CD14-positive monocyte (primary cell): ENCODE measurements at regions not wholly inside any gene's neighbourhood (a gene's known extent, or its start where the extent isn't known, plus 50 kb on each side); places are given as distances from the start of the nearest gene placed in this dataset.

Source experiments
- DNase-seq, 3 donors: peaks; one replicate each; pipeline ENCODE4 v3.0.0-alpha.2; 2011 to 2022
- H2AFZ ChIP-seq: 2 replicates; pipeline ENCODE4 v1.6.0; 2012; ENCODE audit warnings: mild to moderate bottlenecking, low read depth, low read length, inconsistent platforms; ENCODE audit not compliant: insufficient read depth, poor library complexity, severe bottlenecking
- H3K27ac ChIP-seq, 2 donors: 1 replicate in 1 of 2; 2 replicates in 1 of 2; pipeline ENCODE4 v1.5.1; 2012 to 2013; ENCODE audit warnings: low read length in 2 of 2, control low read depth in 1 of 2, inconsistent platforms in 1 of 2, low read depth in 1 of 2, mild to moderate bottlenecking in 1 of 2
- H3K27me3 ChIP-seq, 2 donors: one replicate each; pipeline versions ENCODE4 v1.6.0 to v1.6.1; 2011 to 2013; ENCODE audit warnings: low read length in 2 of 2; ENCODE audit not compliant: control insufficient read depth in 2 of 2, insufficient read depth in 2 of 2
- H3K36me3 ChIP-seq, 2 donors: replicated peaks in 1 of 2; 1 replicate in 1 of 2; 2 replicates in 1 of 2; pipeline versions ENCODE4 v1.5.1 to v1.6.1; 2012 to 2013; ENCODE audit warnings: low read length in 2 of 2, control low read depth in 1 of 2, inconsistent platforms in 1 of 2, mild to moderate bottlenecking in 1 of 2; ENCODE audit not compliant: insufficient read depth in 2 of 2, control insufficient read depth in 1 of 2
- H3K4me1 ChIP-seq, 2 donors: 1 replicate in 1 of 2; 2 replicates in 1 of 2; pipeline versions ENCODE4 v1.5.1 to v1.6.1; 2012 to 2013; ENCODE audit warnings: low read length in 2 of 2, control low read depth in 1 of 2, inconsistent platforms in 1 of 2, mild to moderate bottlenecking in 1 of 2, moderate library complexity in 1 of 2; ENCODE audit not compliant: insufficient read depth in 2 of 2, control insufficient read depth in 1 of 2
- H3K4me2 ChIP-seq: replicated peaks from 2 replicates; pipeline ENCODE3; 2012; ENCODE audit warnings: low read length, moderate library complexity, mild to moderate bottlenecking; ENCODE audit not compliant: poor library complexity, severe bottlenecking; ENCODE audit errors: extremely low read depth
- H3K4me3 ChIP-seq, 3 experiments: fragments of 200-600 bp in 1 of 3; sonication (generic) in 1 of 3; replicated peaks in 1 of 3; 1 replicate in 2 of 3; 2 replicates in 1 of 3; pipeline ENCODE4 v1.5.1; 2011 to 2013; ENCODE audit warnings: low read length in 3 of 3, mild to moderate bottlenecking in 3 of 3, control low read depth in 2 of 3, low read depth in 2 of 3, inconsistent platforms in 1 of 3, moderate library complexity in 1 of 3
- H3K79me2 ChIP-seq: 2 replicates; pipeline ENCODE4 v1.6.0; 2012; ENCODE audit warnings: mild to moderate bottlenecking, control low read depth, inconsistent platforms, low read length, moderate library complexity; ENCODE audit not compliant: insufficient read depth
- H3K9ac ChIP-seq: 2 replicates; pipeline ENCODE4 v1.6.0; 2017; ENCODE audit warnings: low read length, mild to moderate bottlenecking; ENCODE audit not compliant: insufficient read depth, poor library complexity, severe bottlenecking
- H3K9me3 ChIP-seq, 2 donors: replicated peaks in 1 of 2; 1 replicate in 1 of 2; 2 replicates in 1 of 2; pipeline versions ENCODE4 v1.5.1 to v1.6.1; 2012 to 2013; ENCODE audit warnings: low read length in 2 of 2, control low read depth in 1 of 2; ENCODE audit not compliant: control insufficient read depth in 1 of 2, insufficient read depth in 1 of 2
- H4K20me1 ChIP-seq: 2 replicates; pipeline ENCODE4 v1.6.0; 2012; ENCODE audit warnings: mild to moderate bottlenecking, low read length, control low read depth, moderate library complexity; ENCODE audit not compliant: insufficient read depth
- H3K27ac Mint-ChIP-seq, 7 donors: one replicate each; pipeline ENCODE4 v1.8.0; 2020; ENCODE audit warnings: mild to moderate bottlenecking in 7 of 7, mixed read lengths in 7 of 7, moderate library complexity in 6 of 7, inconsistent platforms in 2 of 7
- H3K27me3 Mint-ChIP-seq, 3 donors: one replicate each; pipeline ENCODE4 v1.8.0; 2021 to 2022; ENCODE audit warnings: low read depth in 3 of 3, mild to moderate bottlenecking in 3 of 3, mixed read lengths in 3 of 3, moderate library complexity in 3 of 3, inconsistent platforms in 1 of 3
- H3K36me3 Mint-ChIP-seq, 2 donors: one replicate each; pipeline ENCODE4 v1.8.0; 2020; ENCODE audit warnings: mixed read lengths in 2 of 2, inconsistent platforms in 1 of 2, mild to moderate bottlenecking in 1 of 2
- H3K4me1 Mint-ChIP-seq: one replicate; pipeline ENCODE4 v1.8.0; 2020; ENCODE audit warnings: mild to moderate bottlenecking, mixed read lengths
- H3K4me3 Mint-ChIP-seq, 2 donors: one replicate each; pipeline ENCODE4 v1.8.0; 2020; ENCODE audit warnings: mild to moderate bottlenecking in 2 of 2, mixed read lengths in 2 of 2, moderate library complexity in 1 of 2
- H3K9me3 Mint-ChIP-seq, 7 donors: one replicate each; pipeline ENCODE4 v1.8.0; 2020 to 2022; ENCODE audit warnings: mixed read lengths in 7 of 7, mild to moderate bottlenecking in 6 of 7, moderate library complexity in 6 of 7, inconsistent platforms in 2 of 7
- CTCF ChIP-seq: fragments of 200-600 bp; IDR thresholded peaks from one replicate; pipeline ENCODE4 v1.8.0; 2022; ENCODE audit warnings: antibody characterized with exemption, mild to moderate bottlenecking
- WGBS: methylation state at CpG from one replicate; pipeline ENCODE4 v1.1.5; 2013; ENCODE audit warnings: missing lambda C conversion rate; ENCODE audit not compliant: insufficient coverage; 5-methylcytosine and 5-hydroxymethylcytosine counted together
- intact Hi-C, 2 donors: fragments of 100-400 bp; cut with micrococcal nuclease; formaldehyde crosslinking; loops; one replicate each; pipeline versions ENCODE4 v1.15.0 to v1.15.1; 2023

DNA sequence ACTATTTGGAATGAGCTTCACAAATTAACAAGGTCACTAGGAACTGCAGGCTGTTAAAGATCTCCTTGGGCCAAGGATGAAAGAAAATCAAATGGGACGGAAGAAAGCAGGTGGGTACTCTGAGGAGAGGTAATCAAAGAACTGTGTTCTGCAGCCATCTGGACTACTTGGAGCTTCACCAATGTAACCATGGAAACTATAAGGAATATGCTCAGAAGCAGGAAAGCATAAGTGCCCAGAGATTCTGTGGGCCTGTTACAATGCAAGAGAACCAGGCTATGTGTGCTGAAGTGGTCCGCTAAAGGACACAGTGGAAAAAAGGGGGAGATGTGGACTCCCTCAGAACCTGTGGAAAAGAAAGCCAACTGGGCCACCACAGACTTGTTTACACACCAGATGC, 238.5 kb downstream of the PTGER3 start:
- no peaks in the 10 kb centered on the region for H3K27me3 ChIP-seq
- H2AFZ ChIP-seq: no peak overlapping the region
- 100% methylated on average over 1 of the region's 2 CpGs for WGBS
- Mint-ChIP-seq H3K27me3 (no peaks in the 10 kb centered on the region), H3K36me3 (no peaks in the 10 kb centered on the region), H3K27ac (no peak overlapping the region), H3K4me1 (peaks cover 4% of the 10 kb centered on the region), H3K9me3 (peaks cover 0 to 10% (median 4%) of the 10 kb centered on the region in 7 donors), H3K4me3 (no peak overlapping the region)
- no peak overlapping the region for H3K9ac ChIP-seq
- H3K36me3 ChIP-seq: no peaks in the 10 kb centered on the region
- no peak overlapping the region for H3K27ac ChIP-seq
- H3K4me3 ChIP-seq: no peak overlapping the region
- no peak for TF ChIP-seq CTCF
- H3K79me2 ChIP-seq: no peaks in the 10 kb centered on the region
- DNase-seq: no peak
- H3K9me3 ChIP-seq: no peaks in the 10 kb centered on the region
- H3K4me1 ChIP-seq: no peaks in the 10 kb centered on the region
- intact Hi-C loops: no loop called here
- H4K20me1 ChIP-seq: no peaks in the 10 kb centered on the region
- H3K4me2 ChIP-seq: no peak overlapping the region

DNA sequence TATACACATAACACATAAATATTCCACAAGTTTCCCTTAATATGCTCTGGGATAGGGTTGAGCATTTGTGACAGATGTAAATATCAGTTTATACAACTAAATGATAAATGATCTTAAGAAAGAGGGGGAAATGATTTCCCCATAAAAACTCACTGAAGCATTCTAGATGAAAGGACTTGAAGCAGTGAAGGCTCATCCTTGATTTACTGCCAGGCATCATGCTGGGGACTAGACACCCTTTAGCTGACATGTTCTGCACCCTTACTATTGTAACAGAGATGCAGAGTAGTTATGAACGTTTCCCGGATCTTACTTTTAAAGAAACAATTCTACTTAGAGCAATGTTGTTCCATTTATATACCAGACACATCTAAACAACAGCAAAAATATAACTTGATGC, 235.8 kb downstream of the PTGER3 start:
- WGBS: no CpG with 5 or more reads among the region's 2 CpGs
- intact Hi-C loops: no loop called here

More for the DNA sequence above, 235.8 kb downstream of the PTGER3 start:
- DNase-seq: no peak
- no peaks in the 10 kb centered on the region for H3K27me3 ChIP-seq
- H3K4me3 ChIP-seq: no peak overlapping the region
- Mint-ChIP-seq H3K27ac (no peak overlapping the region), H3K36me3 (no peaks in the 10 kb centered on the region), H3K4me3 (no peak overlapping the region), H3K9me3 (peaks cover 0 to 4% (median 3%) of the 10 kb centered on the region in 7 donors), H3K4me1 (peaks cover 4% of the 10 kb centered on the region), H3K27me3 (no peaks in the 10 kb centered on the region)
- no peak for TF ChIP-seq CTCF
- no peak overlapping the region for H2AFZ ChIP-seq
- no peak overlapping the region for H3K27ac ChIP-seq
- H3K4me1 ChIP-seq: no peaks in the 10 kb centered on the region
- H3K36me3 ChIP-seq: no peaks in the 10 kb centered on the region
- no peak overlapping the region for H3K4me2 ChIP-seq
- H3K9me3 ChIP-seq: no peaks in the 10 kb centered on the region
- no peaks in the 10 kb centered on the region for H3K79me2 ChIP-seq
- H4K20me1 ChIP-seq: no peaks in the 10 kb centered on the region
- H3K9ac ChIP-seq: no peak overlapping the region
